HuH-7 (cell line): ENCODE measurements at regions not wholly inside any gene's neighbourhood (a gene's known extent, or its start where the extent isn't known, plus 50 kb on each side); places are given as distances from the start of the nearest gene placed in this dataset.

Source experiments
- DNase-seq: peaks from one replicate; pipeline ENCODE4 v3.0.0; 2011; ENCODE audit warnings: low spot score

- no peak for DNase-seq
These were observed 59.6 kb upstream of the ADAMTS19 start for GRCh38 chr5:129400395-129400983.

- no peak for DNase-seq
These were observed 54.9 kb upstream of the ADAMTS19 start for GRCh38 chr5:129405222-129405621.

- DNase-seq, result no peak
These were observed 53.7 kb upstream of the ADAMTS19 start for GRCh38 chr5:129406440-129406839.
